ENCODE measurements at regions not wholly inside any gene's neighbourhood (a gene's known extent, or its start where the extent isn't known, plus 50 kb on each side); places are given as distances from the start of the nearest gene placed in this dataset.
A peak's percentile ranks its signal among the peaks of the same experiment; 100 is the strongest.
"Not testable (repeated sequence)": the region's sequence is repeated elsewhere in the genome, so short reads cannot be mapped to it uniquely, and the experiment has no call there.

GRCh38 chr5:130955041-130955440 lies 210.0 kb downstream of the HINT1 start:
- DNase-seq (ENCODE audit: low read depth in 2 of 2), result no peak

DNA sequence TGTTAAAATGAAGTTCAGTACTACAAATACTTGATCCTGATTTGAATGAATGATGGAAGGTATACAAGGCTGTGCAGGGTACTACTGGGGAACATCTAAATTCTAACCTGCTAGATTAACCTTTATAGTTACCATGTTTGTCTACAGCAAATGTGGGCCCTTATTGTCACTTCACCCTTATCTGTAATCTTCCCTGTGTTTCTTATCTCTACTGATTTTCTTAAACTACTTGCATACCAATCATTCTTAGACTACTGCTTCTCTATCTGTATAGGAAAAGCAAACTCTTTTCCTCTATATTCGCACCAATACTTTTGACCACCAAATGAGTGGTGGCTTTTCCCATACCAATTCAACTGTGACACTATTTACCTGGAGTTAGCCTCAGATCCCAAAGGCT lies 210.7 kb downstream of the HINT1 start:
- no peak for DNase-seq (ENCODE audit: low read depth in 2 of 2)

DNA sequence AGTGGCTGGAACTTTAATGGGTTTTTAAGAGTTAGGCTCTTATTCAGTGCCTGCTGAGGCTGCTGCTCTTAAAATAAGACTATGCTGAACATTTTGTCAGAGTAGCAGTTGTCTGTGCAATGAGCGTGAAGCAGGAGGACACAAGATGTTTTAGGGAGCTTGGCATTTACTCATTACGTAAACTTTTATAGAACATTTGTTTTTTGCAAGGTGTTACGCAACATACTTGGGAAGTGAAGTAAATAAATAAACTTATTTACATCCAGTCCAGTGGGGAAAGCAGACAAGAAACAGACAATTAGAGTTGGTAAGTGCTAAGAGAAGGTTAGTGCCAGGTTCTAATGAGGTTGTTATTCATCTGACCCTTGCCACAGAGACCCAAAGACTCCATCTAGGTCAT lies 226.0 kb downstream of the HINT1 start:
- DNase-seq (ENCODE audit: low read depth in 2 of 2), result no peak

DNA sequence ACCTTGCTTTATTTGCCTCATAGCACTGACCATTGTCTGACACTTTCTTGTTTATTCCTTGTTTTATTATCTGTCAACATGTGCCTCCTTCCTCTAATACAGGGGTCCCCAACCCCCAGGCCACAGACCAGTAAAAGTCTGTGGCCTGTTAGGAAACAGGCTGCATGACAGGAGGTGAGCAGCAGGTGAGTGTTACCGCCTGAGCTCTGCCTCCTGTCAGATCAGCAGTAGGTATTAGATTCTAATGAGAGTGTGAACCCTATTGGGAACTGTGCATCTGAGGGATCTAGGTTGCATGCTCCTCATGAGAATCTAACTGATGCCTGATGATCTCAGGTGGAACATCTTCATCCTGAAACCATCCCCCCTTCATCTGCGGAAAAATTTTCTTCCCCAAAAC lies 228.0 kb downstream of the HINT1 start:
- no peak for DNase-seq (ENCODE audit: low read depth in 2 of 2)

GRCh38 chr5:130923543-130924124 lies 241.4 kb downstream of the HINT1 start:
- DNase-seq (ENCODE audit: low read depth in 2 of 2), result no peak

GRCh38 chr5:130912088-130912487 lies 253.0 kb downstream of the HINT1 start:
- no peak for DNase-seq (ENCODE audit: low read depth in 2 of 2)

GRCh38 chr5:130908186-130908585 lies 256.9 kb downstream of the HINT1 start:
- DNase-seq (ENCODE audit: low read depth in 2 of 2), result no peak

GRCh38 chr5:130897537-130898195 lies 267.4 kb downstream of the HINT1 start:
- not testable (repeated sequence) for DNase-seq (ENCODE audit: low read depth in 2 of 2)

DNA sequence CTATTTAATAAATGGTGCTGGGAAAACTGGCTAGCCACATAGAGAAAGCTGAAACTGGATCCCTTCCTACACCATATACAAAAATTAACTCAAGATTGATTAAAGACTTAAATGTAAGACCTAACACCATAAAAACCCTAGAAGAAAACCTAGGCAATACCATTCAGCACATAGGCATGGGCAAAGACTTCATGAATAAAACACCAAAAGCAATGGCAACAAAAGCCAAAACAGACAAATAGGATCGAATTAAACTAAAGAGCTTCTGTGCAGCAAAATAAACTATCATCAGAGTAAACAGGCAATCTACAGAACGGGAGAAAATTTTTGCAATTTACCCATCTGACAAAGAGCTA lies 267.9 kb downstream of the HINT1 start:
- DNase-seq (ENCODE audit: low read depth in 2 of 2), result not testable (repeated sequence)

DNA sequence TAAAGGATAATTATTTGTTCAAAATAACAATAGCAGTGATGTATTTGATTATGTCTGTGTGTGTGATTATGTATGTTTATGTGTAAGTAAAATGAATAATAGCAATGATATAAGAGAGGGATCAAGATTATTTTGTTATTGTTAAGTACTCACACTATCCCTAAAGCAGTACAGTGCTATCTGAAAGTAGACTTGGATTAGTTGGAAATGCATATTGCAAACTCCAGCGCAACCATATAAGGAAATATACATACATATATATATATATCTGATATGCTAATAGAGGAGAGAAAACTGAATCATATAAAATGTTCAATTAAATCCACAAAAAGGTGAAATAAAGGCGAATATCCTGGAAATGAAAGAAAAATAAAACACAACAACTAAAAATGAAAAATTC lies 268.4 kb downstream of the HINT1 start:
- no peak for DNase-seq (ENCODE audit: low read depth in 2 of 2)

DNA sequence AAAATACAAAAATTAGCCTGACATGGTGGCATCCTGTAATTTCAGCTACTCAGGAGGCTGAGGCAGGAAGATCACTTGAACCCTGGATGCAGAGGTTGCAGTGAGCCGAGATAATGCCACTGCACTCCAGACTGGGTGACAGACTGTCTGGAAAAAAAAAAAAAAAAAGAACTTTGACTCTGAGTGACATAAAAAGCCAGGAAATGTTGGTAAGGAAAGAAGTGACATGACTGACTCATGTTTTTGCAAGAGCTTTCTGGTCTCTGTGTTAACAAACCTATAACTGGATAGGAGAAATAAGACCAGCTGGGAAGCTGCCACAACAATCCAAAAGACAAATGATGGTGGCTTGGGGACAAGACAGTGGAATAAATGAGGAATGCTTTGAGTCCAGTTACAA lies 272.1 kb downstream of the HINT1 start:
- no peak for DNase-seq (ENCODE audit: low read depth in 2 of 2)

DNA sequence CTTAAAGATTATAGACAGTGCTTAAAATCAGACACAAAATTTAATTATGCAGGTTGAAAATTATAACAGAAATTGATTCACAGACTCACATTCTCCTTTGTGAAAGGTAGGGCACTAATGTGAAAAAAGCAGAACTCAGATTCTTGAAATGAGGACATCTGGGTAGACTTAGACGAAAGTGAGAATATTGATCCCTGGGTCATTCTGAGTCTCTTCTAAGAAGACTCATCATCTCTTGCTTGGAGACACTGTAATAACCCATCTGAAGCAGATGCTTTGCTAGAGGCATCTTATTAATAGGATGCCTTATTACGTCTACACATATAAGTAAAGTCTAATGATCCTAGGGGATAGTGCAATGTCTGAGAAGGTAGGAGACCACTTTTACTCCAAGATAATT lies 274.4 kb downstream of the HINT1 start:
- no peak for DNase-seq (ENCODE audit: low read depth in 2 of 2)

- DNase-seq (ENCODE audit: low read depth in 2 of 2), result no peak
Measured at GRCh38 chr5:130885691-130886090, 279.4 kb downstream of the HINT1 start.

DNA sequence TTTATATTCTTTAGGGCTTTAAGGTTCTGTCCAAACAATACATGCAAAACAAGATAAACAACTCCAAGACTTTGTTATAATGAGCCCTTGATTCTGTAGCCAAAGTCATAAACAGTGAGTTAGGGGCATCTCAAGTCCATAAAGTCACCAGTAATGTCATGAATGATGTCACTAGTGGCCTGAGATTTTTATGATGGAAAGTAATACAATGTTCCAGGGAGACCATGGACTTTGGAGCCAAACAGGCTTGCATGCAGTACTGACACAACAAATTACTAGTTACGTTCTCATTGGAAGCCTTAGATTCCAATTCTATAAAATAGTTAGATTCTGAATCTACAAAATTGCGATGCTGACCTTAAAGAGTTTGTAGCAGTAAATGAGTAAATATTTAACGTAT lies 280.0 kb downstream of the HINT1 start:
- no peak for DNase-seq (ENCODE audit: low read depth in 2 of 2)

- no peak for DNase-seq (ENCODE audit: low read depth in 2 of 2)
Measured at GRCh38 chr5:130884023-130884422, 281.0 kb downstream of the HINT1 start.

- no peak for DNase-seq (ENCODE audit: low read depth in 2 of 2)
Measured at GRCh38 chr5:130875656-130876055, 289.4 kb downstream of the HINT1 start.

DNA sequence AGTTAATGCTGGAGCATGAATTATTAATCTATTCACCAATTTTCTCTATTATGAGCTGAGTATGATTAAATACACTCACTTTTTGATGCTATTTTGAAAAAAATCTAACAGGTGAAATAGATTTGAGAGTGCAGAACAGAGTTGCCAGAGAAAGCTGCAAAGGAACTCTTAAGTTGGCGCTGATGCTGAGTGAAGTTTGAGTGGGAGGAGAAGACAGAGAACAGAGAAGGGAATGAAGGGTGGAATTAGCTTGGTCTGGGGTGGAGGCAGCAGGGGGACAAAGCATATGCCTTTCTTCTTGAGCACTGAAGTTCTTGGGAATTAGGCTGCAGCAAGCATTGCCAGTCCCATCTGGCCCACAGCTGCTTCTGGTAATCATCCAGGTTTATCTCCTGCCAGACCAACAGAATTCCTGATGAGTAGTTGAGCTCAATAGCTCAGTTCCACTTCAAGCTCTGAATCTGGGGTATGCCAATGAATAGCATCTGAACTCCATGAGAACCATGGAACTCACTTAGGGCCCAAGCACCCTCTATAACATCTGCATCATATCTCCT lies 290.1 kb downstream of the HINT1 start:
- no peak for DNase-seq (ENCODE audit: low read depth in 2 of 2)

DNA sequence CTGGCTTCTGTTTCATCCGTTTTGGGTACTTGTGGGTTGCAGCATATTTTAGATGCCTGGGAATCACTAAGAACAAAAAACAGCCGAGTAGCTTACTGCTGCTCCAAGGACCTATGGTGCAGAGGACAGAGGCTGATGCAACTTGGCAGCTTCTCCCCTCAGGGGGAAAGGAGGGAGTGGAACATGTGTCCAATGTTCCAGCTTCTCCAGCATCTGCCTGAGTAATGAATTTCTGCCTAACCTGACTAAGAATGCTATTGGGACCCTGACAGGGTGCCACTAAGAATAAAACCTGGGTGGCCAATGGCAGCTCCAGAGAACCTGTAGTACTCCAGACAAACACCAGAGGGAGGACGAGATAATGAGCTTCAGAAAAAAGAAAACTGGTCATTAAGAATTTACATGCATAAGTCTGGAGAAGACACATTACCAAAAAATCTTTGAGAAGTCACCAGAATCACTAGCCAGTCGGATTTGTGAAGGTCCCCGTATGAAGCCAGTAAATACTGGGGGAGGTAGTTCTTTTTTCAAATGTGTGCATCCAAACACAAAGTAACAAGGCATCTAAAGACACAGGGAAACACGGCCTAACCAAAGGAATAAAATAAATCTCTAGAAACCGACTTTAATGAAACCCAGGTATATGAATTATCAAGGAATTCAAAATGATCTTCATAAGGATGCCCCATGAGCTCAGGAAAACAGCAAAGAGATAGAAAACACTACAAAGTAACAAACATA lies 293.5 kb downstream of the HINT1 start:
- DNase-seq (ENCODE audit: low read depth in 2 of 2), result peak in 1 of 2 donors; percentile 5

- no peak for DNase-seq (ENCODE audit: low read depth in 2 of 2)
Measured at GRCh38 chr5:130870691-130871090, 294.4 kb downstream of the HINT1 start.

GRCh38 chr5:130868186-130868840 lies 296.7 kb downstream of the HINT1 start:
- no peak for DNase-seq (ENCODE audit: low read depth in 2 of 2)

- DNase-seq (ENCODE audit: low read depth in 2 of 2), result no peak
Measured at GRCh38 chr5:130845049-130845765, 319.8 kb downstream of the HINT1 start.

All from activated CD8-positive, alpha-beta memory T cell treated with anti-CD3 and anti-CD28 coated beads for 4 hours (primary cell).